Ovary (tissue), 7 donors: ENCODE measurements at regions not wholly inside any gene's neighbourhood (a gene's known extent, or its start where the extent isn't known, plus 50 kb on each side); places are given as distances from the start of the nearest gene placed in this dataset.

ENCODE experiments used
- DNase-seq, 5 donors: peaks; one replicate each; pipeline ENCODE4 v3.0.0-alpha.2; 2019 to 2020
- H3K27ac ChIP-seq, 2 donors: fragments of 200-600 bp; one replicate each; pipeline versions ENCODE4 v1.5.1 to v1.8.0; 2019 to 2022
- H3K27me3 ChIP-seq: fragments of 200-600 bp; one replicate; pipeline ENCODE4 v1.8.0; 2022
- H3K36me3 ChIP-seq: fragments of 200-600 bp; sonication (generic); one replicate; pipeline ENCODE4 v1.5.1; 2019
- H3K4me1 ChIP-seq: one replicate; pipeline ENCODE4 v1.8.1; 2013; ENCODE audit warnings: mild to moderate bottlenecking, moderate library complexity; ENCODE audit not compliant: insufficient read depth
- H3K4me3 ChIP-seq: fragments of 200-600 bp; sonication (generic); one replicate; pipeline ENCODE4 v1.5.1; 2017
- H3K9me3 ChIP-seq, 2 donors: fragments of 200-600 bp in 1 of 2; sonication (generic) in 1 of 2; one replicate each; pipeline versions ENCODE4 v1.5.1 to v1.8.1; 2013 to 2019; ENCODE audit warnings: mild to moderate bottlenecking in 1 of 2, moderate library complexity in 1 of 2
- CTCF ChIP-seq, 3 donors: fragments of 450-650 bp in 2 of 3; fragments of 200-600 bp in 1 of 3; IDR thresholded peaks; one replicate each; pipeline versions ENCODE4 v1.5.1 to v1.8.0; 2016 to 2022; ENCODE audit warnings: antibody characterized with exemption in 3 of 3, mild to moderate bottlenecking in 1 of 3
- EP300 ChIP-seq: sonication (generic); formaldehyde crosslinking; IDR thresholded peaks from one replicate; pipeline ENCODE4 v1.6.1; 2017; ENCODE audit warnings: antibody characterized with exemption
- POLR2A ChIP-seq: fragments of 450-650 bp; IDR thresholded peaks from one replicate; pipeline ENCODE4 v1.6.1; 2017; ENCODE audit warnings: antibody characterized with exemption, mild to moderate bottlenecking, moderate library complexity
- WGBS, 3 donors: extraction: QIAGEN DNeasy Blood & Tissue Kit in 1 of 3; methylation state at CpG; one replicate each; pipeline versions ENCODE4 v1.1.5 to v1.1.7; 2013 to 2017; 5-methylcytosine and 5-hydroxymethylcytosine counted together
- intact Hi-C, 4 donors: fragments of 100-400 bp; cut with DNase I; formaldehyde crosslinking; loops; one replicate each; pipeline versions ENCODE4 v1.11.0 to v1.15.1; 2022 to 2023
- donor health status: DM: no; HTN: no; CAD: no; lungs with moderate emphysema.
- donor health status: DM: no; HTN: no; CAD: no.
- donor health status: Bipolar disorder and iron deficiency.
- donor health status: DM: no; HTN: no; CAD: no.
- donor health status: DM: yes; HTN: yes; CAD: no.

GRCh38 chr2:224180810-224181209 is 141.7 kb upstream of the SERPINE2 start:
- no peak overlapping the region for H3K27ac ChIP-seq
- 56 to 70% (median 60%) methylated on average over 4 of the region's 4 CpGs for WGBS, 3 donors
- H3K9me3 ChIP-seq, result no peaks in the 10 kb centered on the region
- TF ChIP-seq CTCF (IDR thresholded peaks at IDR 0.05) (no peak), EP300 (no peak), POLR2A (no peak)
- intact Hi-C loops, result no loop called here
- no peaks in the 10 kb centered on the region for H3K36me3 ChIP-seq
- no peaks in the 10 kb centered on the region for H3K27me3 ChIP-seq
- peaks cover 2% of the 10 kb centered on the region for H3K4me1 ChIP-seq
- no peak overlapping the region for H3K4me3 ChIP-seq
- no peak for DNase-seq

GRCh38 chr2:224178056-224178455 is 139.0 kb upstream of the SERPINE2 start:
- WGBS, 3 donors, result 3 to 9% (median 8%) methylated on average over 4 of the region's 4 CpGs
- no peaks in the 10 kb centered on the region for H3K36me3 ChIP-seq
- no peak overlapping the region for H3K4me3 ChIP-seq
- no peak overlapping the region for H3K27ac ChIP-seq
- intact Hi-C loops, result no loop called here
- no peaks in the 10 kb centered on the region for H3K9me3 ChIP-seq
- no peaks in the 10 kb centered on the region for H3K27me3 ChIP-seq
- TF ChIP-seq POLR2A (no peak), EP300 (no peak), CTCF (IDR thresholded peaks at IDR 0.05) (no peak)
- peaks cover 2% of the 10 kb centered on the region for H3K4me1 ChIP-seq
- DNase-seq, result peak in 1 of 5 donors; percentile 35

- H3K4me1 ChIP-seq, result peaks cover 2% of the 10 kb centered on the region
- H3K27ac ChIP-seq, result no peak overlapping the region
- H3K36me3 ChIP-seq, result no peaks in the 10 kb centered on the region
- TF ChIP-seq EP300, result no peak
- no peak for DNase-seq
- H3K4me3 ChIP-seq, result no peak overlapping the region
- intact Hi-C loops, result no loop called here
- no peaks in the 10 kb centered on the region for H3K27me3 ChIP-seq
- 90 to 95% (median 92%) methylated on average over 2 of the region's 2 CpGs for WGBS, 3 donors
- H3K9me3 ChIP-seq, result no peaks in the 10 kb centered on the region
Observed at GRCh38 chr2:224175538-224175937, 136.5 kb upstream of the SERPINE2 start.

- peaks cover 2% of the 10 kb centered on the region for H3K4me1 ChIP-seq
Observed at GRCh38 chr2:224174990-224175389, 135.9 kb upstream of the SERPINE2 start.

GRCh38 chr2:224174521-224174920 is 135.4 kb upstream of the SERPINE2 start:
- WGBS, 3 donors, result 83 to 90% (median 87%) methylated on average over 1 of the region's 1 CpG
- no peak for TF ChIP-seq POLR2A
- DNase-seq, result no peak
- Histone ChIP-seq H3K36me3 (no peaks in the 10 kb centered on the region), H3K27ac (no peak overlapping the region), H3K9me3 (no peaks in the 10 kb centered on the region), H3K4me3 (no peak overlapping the region), H3K27me3 (no peaks in the 10 kb centered on the region), H3K4me1 (peaks cover 2% of the 10 kb centered on the region)
- intact Hi-C loops, result no loop called here

More at GRCh38 chr2:224174990-224175389, 135.9 kb upstream of the SERPINE2 start:
- intact Hi-C loops, result no loop called here
- H3K9me3 ChIP-seq, result no peaks in the 10 kb centered on the region
- H3K27me3 ChIP-seq, result no peaks in the 10 kb centered on the region
- H3K36me3 ChIP-seq, result no peaks in the 10 kb centered on the region
- 93 to 97% (median 96%) methylated on average over 5 of the region's 5 CpGs for WGBS, 3 donors
- TF ChIP-seq EP300 (no peak), CTCF (IDR thresholded peaks at IDR 0.05) (no peak), POLR2A (no peak)
- no peak for DNase-seq
- no peak overlapping the region for H3K4me3 ChIP-seq
- no peak overlapping the region for H3K27ac ChIP-seq

- Histone ChIP-seq H3K4me3 (no peak overlapping the region), H3K9me3 (no peaks in the 10 kb centered on the region), H3K4me1 (peaks cover 2% of the 10 kb centered on the region), H3K27ac (no peak overlapping the region), H3K36me3 (no peaks in the 10 kb centered on the region), H3K27me3 (no peaks in the 10 kb centered on the region)
- 70 to 81% (median 78%) methylated on average over 3 of the region's 3 CpGs for WGBS, 3 donors
- DNase-seq, result no peak
- no peak for TF ChIP-seq POLR2A
- no peak for TF ChIP-seq EP300
- no peak for TF ChIP-seq CTCF (IDR thresholded peaks at IDR 0.05)
- intact Hi-C loops, result no loop called here
Observed at GRCh38 chr2:224173933-224174332, 134.8 kb upstream of the SERPINE2 start.
